DMS114 treated with DMSO at 0.1 percent for 48 hours (cell line): ENCODE measurements at regions not wholly inside any gene's neighbourhood (a gene's known extent, or its start where the extent isn't known, plus 50 kb on each side); places are given as distances from the start of the nearest gene placed in this dataset.

Source experiments
- DNase-seq: peaks from one replicate; lab custom pipeline; 2025; ENCODE audit not compliant: unreplicated experiment; lab: John Stamatoyannopoulos, UW

DNA sequence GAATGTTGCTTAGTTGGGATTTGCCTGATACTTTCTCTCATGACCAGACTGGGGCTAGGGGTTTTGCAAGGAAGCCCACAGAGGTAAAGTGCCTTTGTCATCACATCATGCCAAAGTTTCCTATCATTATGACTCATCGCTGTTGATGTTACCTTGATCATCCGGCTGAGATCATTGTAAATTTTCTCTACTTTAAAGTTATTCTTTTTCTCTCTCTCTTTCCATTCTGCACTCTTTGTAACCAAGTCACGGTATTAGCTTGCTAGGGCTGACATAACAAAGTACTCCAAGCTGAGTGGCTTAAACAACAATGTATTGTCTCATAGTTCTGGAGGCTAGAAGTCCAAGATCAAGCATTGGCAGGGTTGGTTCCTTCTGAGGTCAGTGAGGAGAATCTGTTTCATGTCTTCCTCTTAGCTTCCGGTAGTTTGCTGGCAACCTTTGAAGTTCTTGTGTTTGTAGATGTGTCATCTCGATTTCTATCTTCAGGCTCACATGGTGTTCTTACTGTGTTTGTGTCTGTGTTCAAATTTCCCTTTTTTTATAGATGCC lies 113.0 kb downstream of the DTHD1 start:
- no peak for DNase-seq

DNA sequence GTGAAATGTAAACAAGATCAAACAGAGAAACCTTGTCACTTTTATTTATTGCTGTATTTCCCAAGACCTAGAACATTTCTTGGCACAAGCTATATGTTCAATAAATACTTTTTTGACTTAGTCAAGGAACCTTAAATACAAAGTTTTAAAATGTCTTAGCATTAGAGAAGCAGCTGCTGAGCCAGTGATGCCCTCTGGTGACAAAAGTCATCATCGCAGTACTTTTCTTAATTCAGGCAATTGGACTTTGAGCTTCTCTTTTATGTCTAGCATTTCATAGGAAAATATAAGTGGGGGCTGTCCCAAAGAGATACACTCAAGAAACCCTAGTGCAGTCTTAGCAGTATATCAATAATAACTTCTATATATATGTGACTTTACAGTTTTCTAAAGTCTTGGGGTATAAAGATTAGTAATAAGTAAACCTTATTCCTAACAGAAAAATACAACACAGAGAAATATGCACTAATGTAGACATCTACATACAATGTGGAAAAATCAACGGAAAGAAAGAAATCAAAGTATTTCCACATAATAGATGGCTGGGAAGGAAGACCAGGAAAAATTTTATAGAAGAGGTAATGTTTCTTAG lies 118.4 kb downstream of the DTHD1 start:
- peak; percentile 1 for DNase-seq

DNA sequence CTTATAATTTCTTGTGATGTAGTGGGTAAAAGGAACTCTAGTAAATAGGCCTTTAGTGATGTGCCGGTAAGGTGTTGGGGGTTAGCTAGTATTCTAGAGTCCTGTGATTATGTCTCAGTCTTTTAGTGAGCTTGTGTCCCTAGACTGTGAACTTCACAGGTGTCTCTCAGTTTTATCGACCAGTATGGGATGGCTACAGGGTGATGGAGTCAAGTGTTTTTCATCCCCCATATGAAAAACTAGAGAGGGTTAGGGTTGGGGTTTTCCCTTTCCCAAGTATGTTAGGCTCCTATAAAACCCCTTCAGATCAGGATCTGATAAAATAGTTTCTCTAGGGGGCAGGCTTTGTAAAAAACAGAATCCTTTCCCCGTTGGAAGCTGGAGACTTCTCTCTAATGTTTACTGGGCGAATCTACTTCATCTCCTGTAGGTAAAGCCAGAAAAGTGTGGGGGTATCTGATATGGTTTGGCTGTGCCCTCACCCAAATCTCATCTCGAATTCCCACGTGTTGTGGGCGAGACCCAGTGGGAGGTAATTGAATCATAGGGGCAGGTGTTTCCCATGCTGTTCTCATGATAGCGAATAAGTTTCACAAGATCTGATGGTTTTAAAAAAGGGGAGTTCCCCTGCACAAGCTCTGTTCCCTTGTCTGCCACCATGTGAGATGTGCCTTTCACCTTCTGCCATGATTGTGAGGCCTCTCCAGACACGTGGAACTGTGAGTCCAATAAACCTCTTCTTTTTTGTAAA lies 120.8 kb downstream of the DTHD1 start:
- no peak for DNase-seq

DNA sequence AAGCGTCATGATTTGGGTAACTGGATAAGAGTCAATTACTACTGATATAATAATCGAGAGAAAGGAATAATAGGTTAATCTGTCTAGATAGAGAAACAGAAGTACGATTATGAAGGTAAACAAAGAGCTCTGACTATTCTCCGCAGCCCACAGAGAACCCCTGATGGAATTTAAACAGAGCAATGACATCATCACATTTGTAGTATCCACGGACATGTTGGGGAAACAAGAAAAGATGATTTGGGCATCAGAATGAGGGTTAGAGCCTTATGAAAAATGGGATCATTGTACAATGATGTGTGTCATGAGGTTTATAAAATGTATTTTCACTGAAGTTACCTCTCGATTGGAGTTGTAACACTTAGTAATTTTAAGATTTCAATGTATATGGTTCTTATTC lies 129.9 kb downstream of the DTHD1 start:
- no peak for DNase-seq

DNA sequence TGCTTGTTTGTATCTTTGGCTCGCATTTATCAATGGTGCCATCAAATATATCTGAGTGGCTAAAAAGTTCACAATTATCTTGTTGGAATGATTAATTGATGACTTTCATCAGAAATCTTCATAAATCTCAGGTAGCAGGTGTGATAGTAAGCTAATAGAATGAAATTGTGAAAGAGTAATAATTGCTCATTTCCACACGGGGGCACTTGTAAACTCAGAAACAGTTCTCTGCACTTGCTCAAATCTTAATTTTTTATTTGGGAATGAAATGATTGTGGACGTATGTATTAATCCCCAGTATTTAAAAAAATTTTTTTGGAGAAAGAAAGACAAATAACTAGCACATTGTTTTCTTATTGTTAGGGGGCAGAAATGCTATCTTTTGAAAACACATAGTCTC lies 132.8 kb downstream of the DTHD1 start:
- DNase-seq, result peak; percentile 2

DNA sequence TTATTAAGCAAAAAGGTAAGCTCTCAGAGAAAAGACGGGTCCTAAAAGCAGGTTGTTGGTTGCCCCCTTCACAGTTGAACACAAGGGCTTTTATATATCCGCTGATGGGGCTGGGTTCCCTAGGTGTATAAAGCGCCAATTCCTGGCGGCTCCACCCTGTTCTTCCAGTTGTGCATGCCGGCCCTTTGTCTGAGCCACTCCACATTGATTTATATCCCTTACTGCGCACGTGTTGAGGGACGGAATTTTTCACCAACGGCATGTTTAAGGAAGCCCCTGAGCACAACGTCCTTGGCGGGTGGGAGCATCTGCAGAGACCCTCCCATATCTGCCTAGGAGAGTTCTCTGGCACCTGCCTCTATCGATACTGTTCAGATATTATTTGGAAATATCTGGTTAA lies 135.7 kb downstream of the DTHD1 start:
- no peak for DNase-seq

DNA sequence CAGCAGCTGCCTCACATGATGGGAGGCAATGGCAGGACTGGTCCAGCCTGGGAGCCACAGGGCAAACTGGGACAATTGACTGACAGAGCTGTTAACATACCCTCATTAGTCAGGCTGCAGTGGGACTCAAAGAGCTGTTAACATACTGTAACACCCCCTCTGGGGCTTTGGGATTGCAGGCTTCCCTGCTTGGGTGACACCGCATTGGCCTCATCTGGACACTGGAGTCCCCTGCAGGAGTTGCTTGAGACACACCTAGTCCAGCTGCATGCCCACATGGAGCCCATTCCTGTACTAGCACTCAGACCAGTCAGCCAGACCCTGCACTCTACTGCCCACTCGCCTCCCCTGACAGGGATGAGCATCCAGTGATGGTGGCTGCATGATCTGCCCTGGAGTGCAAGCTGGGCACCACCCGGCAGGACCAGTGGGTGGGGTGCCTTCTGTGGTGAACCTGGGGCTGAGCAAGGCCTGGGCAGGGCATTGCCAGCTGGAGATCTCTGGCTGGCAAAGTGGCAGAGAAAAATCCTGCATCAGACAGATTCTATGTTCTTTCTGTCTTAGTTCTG lies 138.8 kb downstream of the DTHD1 start:
- DNase-seq, result no peak

DNA sequence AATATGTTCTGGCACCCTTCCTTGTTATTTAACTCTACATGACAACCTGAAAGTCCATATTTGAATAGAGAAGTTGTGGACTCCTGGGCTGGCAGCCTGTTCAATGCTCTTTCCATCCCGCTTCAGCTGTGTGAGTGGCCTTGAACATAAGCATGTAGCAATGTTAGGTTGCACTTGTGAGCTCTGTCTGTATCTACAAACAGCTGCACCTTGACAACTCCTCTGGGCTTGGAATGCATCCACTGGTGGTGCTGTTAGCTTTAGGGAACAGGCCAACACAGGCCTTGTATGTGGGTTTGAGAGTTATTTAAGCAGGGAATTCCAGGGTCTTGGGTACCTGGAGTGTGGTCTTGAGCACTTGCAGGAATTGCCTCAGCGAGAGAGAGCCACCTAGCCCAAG lies 141.2 kb downstream of the DTHD1 start:
- DNase-seq, result no peak

DNA sequence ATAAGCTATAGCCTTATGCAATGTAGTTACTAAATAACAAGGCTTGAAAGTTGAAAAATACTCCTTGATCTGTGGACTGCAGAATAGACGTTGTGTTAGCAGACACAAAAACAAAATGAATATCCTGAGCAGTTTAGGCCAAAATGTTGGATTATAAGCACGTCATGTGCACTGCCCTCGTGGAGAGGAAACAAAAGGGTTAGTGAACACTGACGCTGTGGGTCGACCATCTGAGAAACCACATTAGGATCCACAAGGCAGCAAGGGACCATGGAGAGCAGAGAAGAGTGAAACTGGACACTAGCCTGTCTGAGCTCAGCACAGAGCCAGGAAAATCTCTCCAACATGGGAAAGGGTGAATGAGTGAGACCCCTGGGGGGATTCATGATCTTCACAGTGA lies 145.3 kb downstream of the DTHD1 start:
- no peak for DNase-seq

DNA sequence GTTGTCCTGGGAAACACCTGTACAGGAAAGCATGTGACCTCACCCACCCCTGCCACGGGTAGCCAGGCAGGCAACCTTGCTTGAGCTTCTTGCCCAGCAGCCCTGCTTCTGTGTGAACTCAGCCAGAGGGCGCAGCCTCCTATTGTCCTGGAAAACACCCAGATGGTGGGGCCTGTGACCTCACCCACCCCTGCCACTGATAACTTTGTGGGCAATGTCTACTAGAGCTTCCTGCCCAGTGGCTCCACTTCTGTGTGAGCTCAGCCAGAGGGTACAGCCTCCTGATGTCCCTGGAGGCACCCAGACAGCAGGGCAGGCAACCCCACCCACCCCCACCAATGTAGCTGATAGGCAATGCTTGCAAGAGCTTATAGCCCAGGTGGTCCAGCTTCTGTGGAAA lies 146.3 kb downstream of the DTHD1 start:
- no peak for DNase-seq

DNA sequence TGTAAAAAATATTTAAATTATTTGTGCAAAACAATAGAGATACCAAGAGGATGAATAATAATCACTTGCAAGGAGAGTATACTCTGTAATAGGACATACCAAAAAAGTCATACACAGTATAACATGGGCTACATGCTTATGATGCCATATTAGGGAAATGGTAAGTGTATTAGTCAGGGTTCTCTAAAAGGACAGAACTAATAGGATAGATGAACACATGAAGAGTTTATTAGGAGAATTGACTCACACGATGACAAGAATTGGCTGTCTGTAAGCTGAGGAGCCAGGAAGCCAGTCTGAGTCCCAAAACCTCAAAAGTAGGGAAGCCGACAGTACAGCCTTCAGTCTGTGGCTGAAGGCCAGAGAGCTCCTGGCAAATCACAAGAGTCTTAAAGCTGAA lies 151.2 kb downstream of the DTHD1 start:
- DNase-seq, result no peak

DNA sequence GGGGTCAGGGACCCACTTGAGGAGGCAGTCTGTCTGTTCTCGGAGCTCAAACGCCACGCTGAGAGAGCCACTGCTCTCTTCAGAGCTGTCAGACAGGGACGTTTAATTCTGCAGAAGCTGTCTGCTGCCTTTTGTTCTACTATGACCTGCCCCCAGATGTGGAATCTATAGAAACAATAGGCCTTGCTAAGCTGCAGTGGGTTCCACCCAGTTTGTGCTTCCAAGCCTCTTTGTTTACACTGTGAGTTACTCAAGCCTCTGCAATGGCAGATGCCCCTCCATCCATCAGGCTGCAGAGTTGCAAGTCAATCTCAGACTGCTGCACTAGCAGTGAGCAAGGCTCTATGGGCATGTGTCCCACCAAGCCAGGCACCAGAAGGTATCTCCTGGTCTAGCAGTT lies 158.1 kb downstream of the DTHD1 start:
- DNase-seq, result no peak

DNA sequence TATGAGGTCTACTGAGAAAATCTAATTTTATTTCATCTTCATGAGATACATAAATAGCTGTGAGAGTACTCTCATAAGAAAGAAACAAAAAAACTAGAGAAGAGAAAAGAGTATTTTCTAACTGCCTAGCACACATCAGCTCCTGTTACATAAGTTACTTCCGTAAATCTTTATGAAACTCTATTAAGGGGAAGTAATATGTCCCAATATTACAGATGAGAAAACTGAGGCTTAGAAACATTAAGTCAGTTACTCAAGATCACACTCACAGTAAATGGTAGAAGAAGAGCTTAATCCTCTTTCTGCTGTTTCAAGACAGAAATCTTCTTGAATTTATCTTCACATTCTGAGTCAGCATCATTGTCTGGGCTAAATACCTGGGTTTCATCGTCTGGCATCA lies 164.1 kb downstream of the DTHD1 start:
- no peak for DNase-seq

DNA sequence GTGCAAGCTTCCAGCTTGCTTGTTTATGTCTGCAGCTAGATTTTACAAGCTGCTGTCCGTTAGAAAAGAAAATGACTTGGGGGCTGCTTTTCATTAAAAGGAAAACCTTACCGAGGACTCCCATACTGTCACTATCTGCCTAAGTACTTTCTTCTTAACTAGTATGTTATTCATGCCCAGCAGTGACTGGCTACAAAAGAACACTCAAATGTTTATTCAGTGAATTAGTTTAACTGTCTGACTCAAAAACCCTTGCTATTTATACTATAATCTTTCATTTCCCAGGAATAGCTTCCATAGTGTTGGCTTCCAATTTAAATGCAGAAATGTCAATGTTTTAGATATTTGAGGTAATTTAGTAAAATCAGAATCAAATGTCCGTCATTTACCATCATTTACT lies 164.9 kb downstream of the DTHD1 start:
- no peak for DNase-seq

DNA sequence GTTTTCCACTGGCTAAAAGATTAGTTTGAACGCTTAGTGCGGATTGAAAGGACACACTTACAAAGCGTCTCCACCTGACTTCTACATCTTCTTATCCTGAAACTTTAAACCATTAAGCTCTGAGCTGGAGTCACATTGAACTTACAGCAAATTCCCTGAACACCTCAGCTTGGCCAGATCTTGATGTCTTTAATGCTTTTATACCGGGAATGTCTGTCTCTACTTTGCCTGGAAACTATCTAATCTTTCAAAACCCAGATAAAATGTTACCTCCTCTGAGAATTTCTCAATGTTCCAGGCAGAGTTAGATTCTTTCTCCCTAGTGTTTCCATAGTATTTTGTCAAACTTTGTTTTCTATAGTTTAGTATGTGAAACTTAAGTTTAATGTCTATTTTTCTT lies 179.9 kb downstream of the DTHD1 start:
- no peak for DNase-seq

DNA sequence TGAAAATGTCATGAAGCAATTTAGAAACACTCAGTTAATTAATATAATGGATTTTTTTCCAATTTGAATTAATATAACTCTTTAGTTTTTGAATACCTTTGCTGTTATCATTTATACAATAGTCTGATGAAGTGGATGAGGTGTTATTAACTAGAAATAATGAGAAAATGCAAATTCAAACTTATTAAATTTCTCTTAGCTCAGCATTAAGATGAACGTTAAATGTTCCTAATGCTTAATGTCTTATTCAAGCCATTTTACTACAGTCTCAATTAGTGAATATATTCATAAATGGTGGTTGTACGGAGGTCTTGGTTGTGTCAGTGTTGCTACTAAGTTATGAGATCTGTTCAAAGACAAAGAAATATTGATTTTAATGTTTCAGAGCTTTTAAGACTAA lies 186.3 kb downstream of the DTHD1 start:
- no peak for DNase-seq

DNA sequence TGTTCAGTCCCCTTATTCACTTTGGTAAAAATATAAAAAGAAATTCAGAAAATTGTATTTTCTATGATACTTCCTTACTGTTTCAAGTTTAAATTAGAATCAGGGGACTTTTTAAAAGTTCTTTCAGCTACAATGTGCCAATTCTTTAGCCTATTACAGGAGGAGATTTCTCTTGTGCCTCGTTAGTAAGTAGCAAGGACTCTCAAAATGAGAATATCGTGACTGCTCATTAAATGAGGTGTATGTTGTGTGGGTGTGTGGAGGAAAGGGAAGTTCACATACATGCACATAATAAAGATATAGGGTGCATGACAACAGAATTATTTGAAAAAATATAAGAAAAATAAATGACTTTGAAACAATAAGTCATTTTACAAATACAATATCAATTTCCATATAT lies 190.5 kb downstream of the DTHD1 start:
- DNase-seq, result no peak

DNA sequence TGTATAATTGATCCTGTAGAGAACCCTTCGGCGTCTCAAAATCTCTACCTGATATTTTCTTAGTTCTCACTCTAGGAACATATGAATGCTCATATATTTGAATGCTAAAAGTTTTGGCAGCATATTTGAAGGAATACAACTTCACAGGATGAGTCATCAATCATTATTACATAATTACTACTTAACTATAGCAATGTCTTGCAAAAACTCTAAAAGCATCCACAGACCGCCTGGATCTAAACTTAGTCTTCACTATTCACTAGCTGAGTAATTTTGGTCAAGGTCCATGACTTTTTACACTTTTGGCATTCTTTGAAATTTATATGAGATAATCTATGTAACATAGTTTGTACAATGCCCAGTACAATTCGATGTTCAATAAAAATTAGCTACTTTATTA lies 194.7 kb downstream of the DTHD1 start:
- no peak for DNase-seq

DNA sequence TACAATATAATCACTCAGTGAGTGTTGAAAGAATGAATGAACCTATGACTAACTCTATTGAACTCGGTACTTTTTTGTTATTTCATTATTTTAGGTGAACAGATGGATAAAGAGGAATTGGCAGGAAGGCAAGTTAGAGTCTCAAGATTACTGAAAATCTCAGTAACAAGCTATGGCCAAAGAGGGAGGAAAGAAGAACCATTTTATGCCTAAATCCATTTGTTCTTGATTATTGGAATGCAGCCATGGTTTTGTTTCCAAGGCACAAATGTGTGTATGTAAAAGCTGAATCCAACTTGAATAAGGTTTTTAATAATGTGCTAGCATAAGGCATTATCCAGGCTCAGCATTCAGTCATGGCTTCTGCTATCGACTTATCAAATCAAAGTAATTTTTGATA lies 196.4 kb downstream of the DTHD1 start:
- DNase-seq, result no peak

DNA sequence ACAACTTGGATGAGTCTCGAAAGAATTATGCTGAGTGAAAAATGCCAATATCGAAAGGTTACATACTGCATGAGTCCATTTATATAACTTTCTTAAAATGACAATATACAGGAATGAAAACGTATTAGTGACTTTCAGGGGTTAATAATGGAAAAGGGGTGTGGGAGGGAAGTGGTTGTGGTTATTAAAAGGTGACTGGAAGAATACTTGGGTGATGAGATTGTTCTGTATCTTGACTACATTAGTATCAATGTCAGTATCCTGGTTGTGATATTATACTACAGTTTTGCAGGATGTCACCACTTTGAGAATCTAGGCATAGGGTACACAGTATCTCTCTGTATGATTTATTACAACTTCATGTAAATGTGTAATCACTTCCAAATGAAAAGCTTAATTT lies 204.5 kb downstream of the DTHD1 start:
- no peak for DNase-seq

DNA sequence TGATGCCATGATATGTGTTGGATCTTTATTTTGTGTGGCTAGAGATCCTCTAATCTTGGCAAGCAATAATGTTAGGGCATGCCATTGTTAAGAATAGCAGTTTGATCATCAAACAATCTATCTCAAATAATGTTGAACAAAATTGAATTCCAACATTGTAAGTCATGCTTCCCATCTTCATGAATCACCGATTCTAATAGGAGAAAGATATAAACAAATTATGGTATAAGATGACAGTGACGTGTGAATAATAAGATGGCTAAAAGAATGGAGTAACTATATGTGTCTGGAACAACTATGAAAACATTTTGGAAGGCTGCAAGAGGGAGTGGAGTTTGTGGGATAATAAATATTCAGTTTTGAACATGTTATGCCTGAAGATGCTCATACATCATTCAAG lies 208.4 kb downstream of the DTHD1 start:
- no peak for DNase-seq

DNA sequence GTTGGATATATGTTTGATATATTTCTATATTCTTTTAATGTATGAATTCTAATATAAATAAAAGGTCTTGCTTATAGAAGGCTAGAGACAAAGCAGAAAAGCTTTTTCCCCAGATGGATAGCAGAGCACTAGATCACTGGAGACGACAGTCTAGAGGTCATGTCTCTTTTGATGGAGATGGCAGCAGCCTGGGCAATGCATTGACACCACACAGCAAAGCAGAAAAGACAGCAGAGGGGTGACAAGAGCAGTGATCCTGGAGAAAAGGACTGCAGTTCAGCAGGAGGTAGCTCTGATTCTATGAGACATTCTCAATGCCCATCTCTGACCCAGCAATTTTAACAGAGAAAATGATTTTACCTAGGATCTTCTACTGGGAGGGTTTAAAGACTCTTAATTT lies 210.6 kb downstream of the DTHD1 start:
- no peak for DNase-seq

DNA sequence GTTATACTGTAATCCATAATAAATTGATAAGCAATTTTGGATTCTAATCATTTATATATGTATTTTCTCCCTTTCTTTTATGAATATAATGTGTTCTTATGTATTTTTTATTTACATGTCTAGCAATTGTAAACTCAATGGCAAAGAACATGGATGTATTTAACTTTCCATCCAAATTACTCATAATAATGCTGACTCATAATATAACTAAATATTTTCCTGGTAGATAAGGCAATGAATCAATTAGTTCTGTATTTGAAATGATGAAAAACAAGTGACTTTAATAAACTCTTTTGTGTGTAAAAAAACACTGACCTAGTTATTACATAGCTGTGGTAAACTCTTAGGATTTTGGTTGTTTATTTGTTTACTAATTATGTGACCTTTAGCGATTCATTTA lies 211.2 kb downstream of the DTHD1 start:
- DNase-seq, result no peak
